ENCODE measurements at regions not wholly inside any gene's neighbourhood (a gene's known extent, or its start where the extent isn't known, plus 50 kb on each side); places are given as distances from the start of the nearest gene placed in this dataset.

GRCh38 chr22:20652130-20652529 is 121.8 kb upstream of the SERPIND1 start:
- no peaks in the 10 kb centered on the region for H3K4me1 ChIP-seq
- DNase-seq (ENCODE audit: low read depth in 1 of 2, low spot score in 1 of 2): no peak
- 60% methylated on average over 6 of the region's 6 CpGs for WGBS (ENCODE audit: missing lambda C conversion rate)
- ATAC-seq: no peak
- H3K4me3 ChIP-seq: no peak overlapping the region
- H3K4me2 ChIP-seq: no peak overlapping the region
- POLR2A ChIA-PET: no interaction called here
- CTCF ChIA-PET: no interaction called here
- no peak overlapping the region for H3K27ac ChIP-seq
- FAIRE-seq: no peak
- no peaks in the 10 kb centered on the region for H3K9me3 ChIP-seq
- no peak for TF ChIP-seq RNF2 (IDR thresholded peaks at IDR 0.05; ENCODE audit: borderline replicate concordance, low read depth)
- no peak for TF ChIP-seq HEYL (CRISPR knock-in tag; IDR thresholded peaks at IDR 0.05)
- TF ChIP-seq FOXS1 (CRISPR knock-in tag; IDR thresholded peaks at IDR 0.05): no peak
- no peak for TF ChIP-seq TFCP2L1 (CRISPR knock-in tag; IDR thresholded peaks at IDR 0.05)

- no peak for DNase-seq (ENCODE audit: low read depth in 1 of 2, low spot score in 1 of 2)
These were observed 121.3 kb upstream of the SERPIND1 start for GRCh38 chr22:20652582-20652981.

More at GRCh38 chr22:20652582-20652981, 121.3 kb upstream of the SERPIND1 start:
- no peak for ATAC-seq
- TF ChIP-seq EHF (CRISPR knock-in tag; IDR thresholded peaks at IDR 0.05) (no peak), TFCP2L1 (CRISPR knock-in tag; IDR thresholded peaks at IDR 0.05) (no peak), REST (IDR thresholded peaks at IDR 0.05) (no peak), HDAC2 (IDR thresholded peaks at IDR 0.05) (no peak), NR3C1 (IDR thresholded peaks at IDR 0.05) (no peak), TP53 (CRISPR knock-in tag; IDR thresholded peaks at IDR 0.05) (no peak), RNF2 (IDR thresholded peaks at IDR 0.05; ENCODE audit: borderline replicate concordance, low read depth) (no peak), CBX2 (IDR thresholded peaks at IDR 0.05; ENCODE audit: borderline replicate concordance, low read depth) (no peak), HOXB5 (CRISPR knock-in tag; IDR thresholded peaks at IDR 0.05) (no peak), FOXS1 (CRISPR knock-in tag; IDR thresholded peaks at IDR 0.05) (no peak), FOSB (CRISPR knock-in tag; IDR thresholded peaks at IDR 0.05) (no peak), SREBF2 (IDR thresholded peaks at IDR 0.05) (no peak), ATOH8 (CRISPR knock-in tag; IDR thresholded peaks at IDR 0.05; ENCODE audit: low read depth) (no peak), FOSL2 (IDR thresholded peaks at IDR 0.05) (no peak), FOSL2 (CRISPR knock-in tag; IDR thresholded peaks at IDR 0.05) (no peak), SMC3 (IDR thresholded peaks at IDR 0.05) (no peak), ELK1 (IDR thresholded peaks at IDR 0.05; ENCODE audit: low read depth, low read length) (no peak), HMGXB4 (CRISPR knock-in tag; IDR thresholded peaks at IDR 0.05; ENCODE audit: borderline replicate concordance) (no peak)
- no peak overlapping the region for H3K4me3 ChIP-seq
- ChIA-PET POLR2A (no interaction called here), CTCF (no interaction called here)
- H3K9me3 ChIP-seq: no peaks in the 10 kb centered on the region
- 45% methylated on average over 6 of the region's 6 CpGs for WGBS (ENCODE audit: missing lambda C conversion rate)
- no peak overlapping the region for H3K4me2 ChIP-seq
- no peaks in the 10 kb centered on the region for H3K4me1 ChIP-seq
- FAIRE-seq: no peak
- no peak overlapping the region for H3K27ac ChIP-seq

All from A549 (cell line).